Karpas-422 (cell line): ENCODE measurements at regions not wholly inside any gene's neighbourhood (a gene's known extent, or its start where the extent isn't known, plus 50 kb on each side); places are given as distances from the start of the nearest gene placed in this dataset.

Experiments
- DNase-seq: peaks from one replicate; pipeline ENCODE4 v3.0.0-alpha.2; 2015
- H2AFZ ChIP-seq: fragments of 200-600 bp; sonication (generic); 2 replicates; pipeline ENCODE4 v1.6.1; 2014; ENCODE audit warnings: antibody characterized with exemption, low read length, mixed read lengths
- H3K27ac ChIP-seq: fragments of 200-600 bp; sonication (generic); 2 replicates; pipeline ENCODE4 v1.5.1; 2014; ENCODE audit warnings: mild to moderate bottlenecking, low read length, moderate library complexity
- H3K27me3 ChIP-seq: fragments of 200-600 bp; sonication (generic); 2 replicates; pipeline ENCODE4 v1.6.1; 2014; ENCODE audit warnings: low read length, mixed read lengths
- H3K36me3 ChIP-seq: fragments of 200-600 bp; sonication (generic); 2 replicates; pipeline ENCODE4 v1.6.1; 2014; ENCODE audit warnings: low read length, mixed read lengths; ENCODE audit not compliant: insufficient read depth
- H3K4me1 ChIP-seq: fragments of 200-600 bp; sonication (generic); 2 replicates; pipeline ENCODE4 v1.6.1; 2014; ENCODE audit warnings: mild to moderate bottlenecking, low read length, mixed read lengths
- H3K4me2 ChIP-seq: fragments of 200-600 bp; sonication (generic); 2 replicates; pipeline ENCODE4 v1.6.1; 2014; ENCODE audit warnings: low read length, low read depth, mild to moderate bottlenecking; ENCODE audit not compliant: poor library complexity, severe bottlenecking
- H3K4me3 ChIP-seq: fragments of 200-600 bp; sonication (generic); 2 replicates; pipeline ENCODE4 v1.5.1; 2014; ENCODE audit warnings: mild to moderate bottlenecking, antibody characterized with exemption, low read length, mixed read lengths
- H3K79me2 ChIP-seq: fragments of 200-600 bp; sonication (generic); 2 replicates; pipeline ENCODE4 v1.6.1; 2014; ENCODE audit warnings: mild to moderate bottlenecking, low read length, mixed read lengths
- H3K9ac ChIP-seq: fragments of 200-600 bp; sonication (generic); 2 replicates; pipeline ENCODE4 v1.6.0; 2014; ENCODE audit warnings: low read length
- H3K9me2 ChIP-seq: fragments of 200-600 bp; sonication (generic), shearing (Covaris generic); replicated peaks from 2 replicates; pipeline ENCODE4 v1.6.0; 2014; ENCODE audit warnings: mild to moderate bottlenecking, low read length, moderate library complexity; ENCODE audit not compliant: insufficient read depth
- H3K9me3 ChIP-seq: fragments of 300-700, 200-600 bp; sonication (generic); 2 replicates; pipeline ENCODE4 v1.6.1; 2014; ENCODE audit warnings: low read length, mixed read lengths
- H4K20me1 ChIP-seq: fragments of 200-600 bp; sonication (generic); 2 replicates; pipeline ENCODE4 v1.6.1; 2014; ENCODE audit warnings: mild to moderate bottlenecking, antibody characterized with exemption, low read length, low read depth; ENCODE audit not compliant: insufficient read depth

DNA sequence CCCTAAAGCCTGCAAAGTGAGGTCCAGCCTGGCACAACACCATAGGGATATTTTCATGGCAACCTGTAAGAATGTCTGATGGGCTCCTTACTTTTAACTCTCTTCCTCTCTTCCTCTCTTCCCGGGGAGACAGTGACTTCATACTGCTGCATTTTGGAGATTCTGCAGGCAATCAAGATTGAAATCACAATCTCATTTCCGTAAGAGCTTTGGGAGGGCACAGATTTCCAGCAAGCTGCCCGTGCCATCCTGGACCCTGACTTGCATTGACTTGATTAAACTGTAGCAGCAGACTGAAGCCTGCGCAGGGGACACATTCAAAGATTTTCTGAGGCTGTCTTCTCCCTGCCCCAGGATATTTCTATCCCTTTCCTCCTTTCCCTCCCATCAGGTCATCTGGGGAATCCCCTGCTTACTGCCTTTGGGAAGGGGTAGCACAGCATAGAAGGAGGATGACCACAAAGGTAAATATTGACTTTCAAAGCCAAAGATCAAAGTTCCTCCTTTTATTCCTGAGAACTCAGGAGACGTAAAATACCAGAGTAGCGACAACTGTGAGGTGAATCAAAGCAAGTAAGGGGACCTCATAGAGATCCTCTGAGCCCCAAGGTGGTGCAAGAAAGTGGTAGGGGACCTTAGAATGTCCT is 504.0 kb upstream of the ARID1B start:
- Histone ChIP-seq H4K20me1 (no peaks in the 10 kb centered on the region), H3K79me2 (no peaks in the 10 kb centered on the region), H3K27me3 (no peaks in the 10 kb centered on the region), H3K4me1 (no peaks in the 10 kb centered on the region), H3K9ac (no peak overlapping the region), H3K4me2 (no peak overlapping the region), H3K9me3 (no peaks in the 10 kb centered on the region), H3K36me3 (no peaks in the 10 kb centered on the region), H3K4me3 (no peak overlapping the region), H2AFZ (no peak overlapping the region), H3K27ac (no peak overlapping the region), H3K9me2 (no peaks in the 10 kb centered on the region)
- no peak for DNase-seq

DNA sequence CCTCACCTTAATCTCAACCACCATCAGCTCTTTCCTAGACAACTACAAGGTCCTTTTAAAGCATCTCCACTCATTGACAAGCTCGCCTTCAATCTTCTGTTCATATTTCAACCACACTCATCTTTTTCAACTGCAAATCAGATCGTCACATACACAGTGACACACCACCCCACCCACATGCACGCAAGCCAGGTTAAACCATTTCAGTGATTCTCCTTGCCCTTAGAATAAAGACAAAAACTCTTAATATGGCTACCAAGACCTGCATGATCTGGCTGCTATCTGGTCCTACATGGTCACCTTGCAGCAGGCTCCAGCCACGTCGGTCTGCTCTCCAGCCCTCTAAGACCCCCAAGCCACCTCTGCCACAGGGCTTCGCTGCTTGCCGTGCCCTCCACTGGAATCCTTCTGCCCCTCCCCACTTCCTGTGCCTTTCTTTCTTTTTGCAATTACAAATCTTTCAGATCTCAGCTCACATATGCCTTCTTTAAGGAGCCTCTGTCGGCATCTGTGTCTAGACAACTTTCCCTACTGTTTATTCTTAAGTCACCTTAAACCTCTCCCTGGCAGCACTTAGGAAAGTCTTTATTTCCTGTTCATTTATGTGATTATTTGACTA is 507.3 kb upstream of the ARID1B start:
- Histone ChIP-seq H3K36me3 (no peaks in the 10 kb centered on the region), H3K4me1 (no peaks in the 10 kb centered on the region), H3K9me2 (no peaks in the 10 kb centered on the region), H3K9ac (no peak overlapping the region), H3K4me3 (no peak overlapping the region), H3K9me3 (no peaks in the 10 kb centered on the region), H3K27me3 (no peaks in the 10 kb centered on the region), H2AFZ (no peak overlapping the region), H4K20me1 (no peaks in the 10 kb centered on the region), H3K79me2 (no peaks in the 10 kb centered on the region), H3K4me2 (no peak overlapping the region), H3K27ac (no peak overlapping the region)
- DNase-seq: no peak

DNA sequence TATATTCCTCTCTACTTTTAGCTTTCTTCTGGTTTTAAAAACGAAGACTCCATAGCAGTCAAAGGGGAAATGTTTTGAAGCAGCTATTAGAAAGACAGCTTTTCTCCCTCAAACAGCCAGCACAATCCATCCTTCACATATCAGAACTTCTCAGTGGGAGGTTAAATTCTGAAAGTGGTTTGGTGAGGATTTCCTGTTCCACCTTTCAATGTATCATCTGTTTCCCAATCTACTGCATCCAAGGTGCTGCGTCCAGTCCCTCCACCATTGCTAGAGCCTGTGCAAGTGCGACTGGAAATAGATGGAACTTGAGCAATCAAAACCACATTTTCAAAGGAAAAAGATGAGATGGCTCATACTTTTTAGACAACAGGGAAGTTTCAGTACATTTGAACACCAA is 508.3 kb upstream of the ARID1B start:
- no peaks in the 10 kb centered on the region for H3K4me1 ChIP-seq
- no peak overlapping the region for H3K4me2 ChIP-seq
- H4K20me1 ChIP-seq: no peaks in the 10 kb centered on the region
- no peak for DNase-seq
- H3K4me3 ChIP-seq: no peak overlapping the region
- no peaks in the 10 kb centered on the region for H3K27me3 ChIP-seq
- no peak overlapping the region for H2AFZ ChIP-seq
- H3K9me3 ChIP-seq: no peaks in the 10 kb centered on the region
- H3K9me2 ChIP-seq: no peaks in the 10 kb centered on the region
- no peaks in the 10 kb centered on the region for H3K36me3 ChIP-seq
- no peak overlapping the region for H3K27ac ChIP-seq
- H3K79me2 ChIP-seq: no peaks in the 10 kb centered on the region
- H3K9ac ChIP-seq: no peak overlapping the region

DNA sequence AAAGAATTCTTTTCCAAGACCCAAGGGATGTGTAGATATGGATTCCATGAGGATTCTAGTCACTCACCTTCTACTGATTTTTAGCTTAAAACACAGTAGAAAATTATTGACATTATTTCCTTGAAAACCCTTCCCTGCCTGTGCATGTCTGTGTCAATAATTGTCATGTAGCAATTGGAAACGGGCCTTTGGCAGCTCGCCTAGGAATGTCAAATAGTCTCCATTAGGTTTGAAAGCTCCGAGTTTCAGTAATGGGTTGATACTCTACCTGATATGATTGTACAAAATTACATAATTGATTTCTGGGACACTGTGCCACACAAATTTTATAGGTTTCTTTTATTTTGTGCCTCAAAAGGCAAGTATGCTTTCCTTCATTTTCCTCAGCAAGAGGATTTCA is 515.2 kb upstream of the ARID1B start:
- H3K4me1 ChIP-seq: no peaks in the 10 kb centered on the region
- H3K9me3 ChIP-seq: no peaks in the 10 kb centered on the region
- H3K4me3 ChIP-seq: no peak overlapping the region
- H3K27ac ChIP-seq: no peak overlapping the region
- H3K4me2 ChIP-seq: no peak overlapping the region
- no peaks in the 10 kb centered on the region for H3K27me3 ChIP-seq
- no peaks in the 10 kb centered on the region for H3K36me3 ChIP-seq
- H3K9ac ChIP-seq: no peak overlapping the region
- no peaks in the 10 kb centered on the region for H4K20me1 ChIP-seq
- no peaks in the 10 kb centered on the region for H3K79me2 ChIP-seq
- DNase-seq: no peak
- no peaks in the 10 kb centered on the region for H3K9me2 ChIP-seq
- no peak overlapping the region for H2AFZ ChIP-seq

DNA sequence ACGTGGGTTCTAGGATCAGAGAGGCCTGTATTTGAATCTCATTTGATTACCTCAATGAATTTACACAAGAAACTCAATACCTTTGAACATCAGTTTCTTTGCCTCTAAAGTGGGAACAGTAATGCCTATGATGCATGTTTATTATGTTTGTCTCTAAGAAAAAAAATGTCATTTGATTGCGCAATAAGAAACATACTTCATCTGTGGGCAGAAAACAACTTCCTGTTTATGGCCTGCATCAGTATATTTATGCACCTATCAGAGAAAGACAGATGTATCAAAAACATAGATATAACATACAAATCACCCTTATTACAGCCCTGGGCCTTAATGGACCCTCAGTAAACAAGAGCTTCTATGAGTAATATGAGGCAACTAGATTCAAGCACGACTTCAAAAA is 516.4 kb upstream of the ARID1B start:
- no peak for DNase-seq
- no peak overlapping the region for H2AFZ ChIP-seq
- H3K27ac ChIP-seq: no peak overlapping the region
- H3K27me3 ChIP-seq: no peaks in the 10 kb centered on the region
- H4K20me1 ChIP-seq: no peaks in the 10 kb centered on the region
- no peaks in the 10 kb centered on the region for H3K4me1 ChIP-seq
- H3K9me2 ChIP-seq: no peaks in the 10 kb centered on the region
- no peaks in the 10 kb centered on the region for H3K36me3 ChIP-seq
- no peak overlapping the region for H3K9ac ChIP-seq
- H3K4me3 ChIP-seq: no peak overlapping the region
- no peaks in the 10 kb centered on the region for H3K79me2 ChIP-seq
- no peak overlapping the region for H3K4me2 ChIP-seq
- no peaks in the 10 kb centered on the region for H3K9me3 ChIP-seq

DNA sequence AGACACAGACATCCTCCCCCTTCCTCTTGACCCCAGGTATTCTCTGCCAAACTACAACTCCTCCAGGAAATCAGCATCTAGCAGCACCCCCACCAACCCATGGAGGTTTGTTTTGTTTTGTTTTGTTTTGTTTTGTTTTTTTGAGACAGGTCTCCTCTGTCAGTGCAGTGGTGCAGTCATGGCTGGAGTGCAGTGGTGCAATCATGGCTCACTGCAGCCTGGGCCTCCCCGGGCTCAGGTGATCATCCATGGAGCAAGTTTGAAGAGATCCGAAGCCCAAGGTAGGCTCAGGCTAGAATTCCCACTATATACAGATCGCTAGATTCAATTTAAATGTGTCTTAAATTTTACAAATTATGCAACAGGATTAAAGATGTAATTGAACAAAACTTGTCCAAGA is 518.2 kb upstream of the ARID1B start:
- H3K9ac ChIP-seq: no peak overlapping the region
- H3K36me3 ChIP-seq: no peaks in the 10 kb centered on the region
- no peaks in the 10 kb centered on the region for H3K9me3 ChIP-seq
- no peak overlapping the region for H3K4me2 ChIP-seq
- H2AFZ ChIP-seq: no peak overlapping the region
- H3K9me2 ChIP-seq: no peaks in the 10 kb centered on the region
- H3K27ac ChIP-seq: no peak overlapping the region
- H4K20me1 ChIP-seq: no peaks in the 10 kb centered on the region
- H3K27me3 ChIP-seq: no peaks in the 10 kb centered on the region
- no peaks in the 10 kb centered on the region for H3K79me2 ChIP-seq
- DNase-seq: no peak
- H3K4me1 ChIP-seq: no peaks in the 10 kb centered on the region
- H3K4me3 ChIP-seq: no peak overlapping the region

DNA sequence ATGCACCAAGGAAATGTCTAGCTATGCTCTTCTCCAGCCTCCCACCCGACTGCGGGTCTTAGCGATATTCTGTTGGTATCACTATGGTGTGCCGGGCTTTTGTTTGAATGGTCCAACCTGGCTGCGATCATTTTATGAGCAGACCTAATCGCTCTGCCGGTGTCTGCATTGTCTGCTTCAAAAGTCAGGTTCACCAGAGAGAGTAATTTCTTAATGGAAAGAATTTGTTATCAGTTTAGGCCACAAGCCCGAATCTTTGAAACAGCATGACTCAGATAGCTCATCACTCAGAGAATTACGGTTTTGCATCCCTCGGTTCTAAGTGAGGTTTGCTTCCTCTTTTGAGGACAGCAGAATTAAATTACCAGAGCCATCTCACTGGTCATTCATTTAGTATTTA is 521.0 kb upstream of the ARID1B start:
- Histone ChIP-seq H2AFZ (no peak overlapping the region), H3K27ac (no peak overlapping the region), H3K27me3 (no peaks in the 10 kb centered on the region), H3K9ac (no peak overlapping the region), H3K36me3 (no peaks in the 10 kb centered on the region), H3K9me2 (no peaks in the 10 kb centered on the region), H3K79me2 (no peaks in the 10 kb centered on the region), H3K4me2 (no peak overlapping the region), H3K4me1 (no peaks in the 10 kb centered on the region), H4K20me1 (no peaks in the 10 kb centered on the region), H3K9me3 (no peaks in the 10 kb centered on the region), H3K4me3 (no peak overlapping the region)
- peak; percentile 44 for DNase-seq

GRCh38 chr6:156254240-156254639 is 522.9 kb upstream of the ARID1B start:
- H3K9me2 ChIP-seq: no peaks in the 10 kb centered on the region
- H3K79me2 ChIP-seq: no peaks in the 10 kb centered on the region
- DNase-seq: no peak

More at GRCh38 chr6:156254240-156254639, 522.9 kb upstream of the ARID1B start:
- Histone ChIP-seq H3K4me2 (no peak overlapping the region), H3K9me3 (no peaks in the 10 kb centered on the region), H3K27ac (no peak overlapping the region), H4K20me1 (no peaks in the 10 kb centered on the region), H3K4me3 (no peak overlapping the region), H3K36me3 (no peaks in the 10 kb centered on the region), H3K4me1 (no peaks in the 10 kb centered on the region), H3K27me3 (no peaks in the 10 kb centered on the region), H3K9ac (no peak overlapping the region), H2AFZ (no peak overlapping the region)
